ENCODE measurements at regions not wholly inside any gene's neighbourhood (a gene's known extent, or its start where the extent isn't known, plus 50 kb on each side); places are given as distances from the start of the nearest gene placed in this dataset.
"Not testable (repeated sequence)": the region's sequence is repeated elsewhere in the genome, so short reads cannot be mapped to it uniquely, and the experiment has no call there.

DNA sequence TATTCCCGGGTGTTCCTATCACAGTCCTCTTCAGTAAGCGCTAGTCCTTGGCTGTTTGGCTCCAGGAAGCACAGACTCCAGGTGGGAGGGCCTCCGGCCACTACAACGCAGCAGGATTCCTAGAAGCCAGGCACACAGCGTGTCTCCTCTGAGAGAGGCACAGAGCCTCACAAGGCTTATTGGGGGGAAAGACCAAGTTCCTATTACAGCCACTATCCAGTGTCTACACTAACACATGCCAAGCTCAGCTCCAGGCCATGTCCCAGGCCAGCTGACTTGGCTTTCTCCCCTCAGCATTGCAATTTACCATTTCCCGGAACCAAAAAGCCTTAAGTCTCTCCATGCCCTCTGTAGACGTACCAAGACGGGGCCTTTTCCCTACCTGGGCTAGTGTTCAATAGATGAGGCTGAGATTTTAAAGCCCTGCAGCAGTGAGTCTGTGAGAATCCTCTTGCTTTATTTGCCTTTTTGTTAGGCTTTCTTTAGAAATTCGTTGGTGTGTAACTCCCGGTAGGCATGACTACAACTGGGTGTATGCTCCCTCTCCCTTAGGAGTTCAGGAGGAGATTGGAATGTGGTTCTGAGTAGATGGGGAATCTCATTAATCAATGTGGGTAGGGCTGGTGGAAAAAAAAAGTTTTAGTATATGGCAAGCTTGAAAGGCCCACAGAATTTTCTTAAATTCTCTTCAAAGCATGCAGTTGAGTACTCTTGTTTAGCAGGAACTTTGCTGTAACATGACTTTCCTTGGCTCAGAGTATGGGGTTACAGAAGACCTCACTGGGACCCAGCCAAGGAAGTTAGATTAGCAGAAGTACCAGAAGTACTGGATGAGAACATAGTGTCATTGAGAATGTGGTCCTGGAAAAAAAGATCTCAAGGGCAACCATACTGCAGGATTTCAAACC lies 84.3 kb upstream of the SLC1A3 start:
- in situ Hi-C loops (cut with MboI; ENCODE audit: low sequenced_read_pairs), result no loop called here

DNA sequence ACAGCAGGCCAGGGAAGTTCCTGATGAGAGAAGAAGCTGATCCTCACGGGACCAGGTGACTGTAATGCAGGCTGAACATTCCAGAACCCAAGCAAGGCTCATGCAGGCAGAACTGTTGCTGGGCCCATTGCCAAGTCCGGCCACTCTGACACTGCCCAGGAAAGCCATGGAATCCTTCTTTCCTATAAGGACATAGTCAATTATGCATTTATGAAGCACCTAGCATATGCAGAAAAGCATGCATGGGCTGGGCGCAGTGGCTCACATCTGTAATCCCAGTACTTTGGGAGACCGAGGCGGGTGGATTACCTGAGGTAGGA lies 83.7 kb upstream of the SLC1A3 start:
- in situ Hi-C loops (cut with MboI; ENCODE audit: low sequenced_read_pairs), result no loop called here

DNA sequence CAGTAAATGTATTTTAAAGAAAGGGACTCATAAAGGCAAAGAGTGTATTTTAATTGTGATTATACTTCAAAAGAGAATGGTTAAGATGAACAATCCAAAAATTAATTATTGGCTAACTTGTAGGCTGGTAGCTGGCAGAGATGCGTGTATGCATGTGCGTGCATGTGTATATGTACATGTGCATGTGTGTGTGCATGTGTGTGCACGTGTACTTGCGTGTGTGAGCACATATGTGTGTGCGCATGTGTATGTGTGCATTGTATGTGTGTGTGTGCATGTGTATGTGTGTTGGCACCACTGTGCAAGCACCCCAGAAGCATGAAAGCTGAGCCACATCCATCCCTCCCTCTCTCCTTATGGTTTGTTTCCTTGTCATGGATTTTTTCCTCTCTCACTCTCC lies 83.0 kb upstream of the SLC1A3 start:
- in situ Hi-C loops (cut with MboI; ENCODE audit: low sequenced_read_pairs), result no loop called here

DNA sequence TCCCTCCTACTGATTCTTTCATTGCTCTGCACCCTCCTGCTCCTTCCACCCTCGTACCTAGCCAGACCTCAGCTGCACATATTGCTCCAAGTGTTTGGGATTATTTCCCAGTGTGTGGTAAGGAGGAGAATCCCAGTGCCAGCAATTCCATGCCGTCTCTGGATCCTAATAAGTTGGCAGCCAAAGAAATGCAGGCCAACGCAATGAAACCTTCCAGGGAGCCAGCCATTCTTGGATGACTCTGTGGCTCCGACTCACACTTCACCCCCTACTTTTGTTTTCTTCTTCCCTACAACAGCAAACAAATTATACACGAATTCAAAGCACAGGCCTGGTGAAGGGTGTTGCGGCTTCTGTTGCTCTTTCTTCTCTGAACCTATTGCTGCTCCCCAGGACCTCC lies 82.5 kb upstream of the SLC1A3 start:
- in situ Hi-C loops (cut with MboI; ENCODE audit: low sequenced_read_pairs), result no loop called here

DNA sequence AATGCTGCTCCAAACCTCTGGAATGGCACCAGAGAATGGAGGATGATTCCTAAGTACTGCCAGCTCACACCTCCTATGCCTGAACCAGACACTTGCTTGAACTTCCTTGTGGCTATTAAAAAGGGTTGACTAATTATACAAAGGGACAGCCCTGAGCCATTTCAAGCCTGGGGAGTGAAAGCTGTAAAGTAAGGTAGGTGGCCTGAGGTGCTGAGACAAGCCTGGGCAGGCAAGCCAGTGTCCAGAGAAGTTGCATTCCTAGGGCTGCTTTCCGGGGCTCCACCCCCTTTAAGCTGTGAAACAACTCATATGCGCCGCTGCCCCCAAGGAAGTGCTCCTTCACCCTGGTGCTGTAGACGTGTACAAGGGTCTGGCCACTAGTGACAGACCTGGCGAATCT lies 79.9 kb upstream of the SLC1A3 start:
- in situ Hi-C loops (cut with MboI; ENCODE audit: low sequenced_read_pairs), result no loop called here

DNA sequence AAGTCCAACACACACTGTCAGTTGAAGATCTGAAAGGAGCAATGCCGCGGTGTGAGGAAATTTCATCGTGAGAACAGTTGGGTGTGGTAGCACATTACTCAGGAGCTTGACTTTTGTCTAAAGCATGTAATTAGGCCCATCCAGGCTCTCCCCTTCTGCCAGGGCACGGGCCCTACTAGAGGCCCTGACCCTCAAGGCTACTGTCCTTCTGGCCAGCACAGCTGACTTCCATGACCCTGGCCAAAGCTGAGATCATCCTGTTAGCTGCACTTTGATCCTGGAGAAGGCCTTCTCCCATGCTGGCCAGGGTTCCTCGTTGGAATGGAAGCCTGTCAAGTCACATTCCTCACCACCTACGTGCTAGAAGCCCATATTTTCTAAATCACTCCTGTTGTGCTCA lies 77.8 kb upstream of the SLC1A3 start:
- in situ Hi-C loops (cut with MboI; ENCODE audit: low sequenced_read_pairs), result no loop called here

DNA sequence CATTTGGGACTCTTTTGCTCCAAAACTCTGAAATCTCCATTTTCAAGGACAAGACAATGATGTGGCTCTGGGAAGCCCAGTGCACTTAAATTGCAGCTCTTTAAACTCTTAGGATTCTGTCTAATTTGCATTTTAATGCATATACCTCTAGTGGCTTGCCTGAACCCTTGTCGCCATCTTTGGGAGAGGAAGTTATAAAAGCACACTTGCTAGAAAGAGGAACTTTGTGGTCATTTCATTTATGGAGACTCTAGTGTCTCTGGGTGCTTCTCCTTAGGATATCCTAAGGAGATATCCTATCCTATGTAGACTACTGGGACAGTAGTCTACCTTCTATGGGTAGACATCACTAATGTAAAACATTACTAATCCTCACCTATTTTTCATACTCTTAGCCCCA lies 77.3 kb upstream of the SLC1A3 start:
- in situ Hi-C loops (cut with MboI; ENCODE audit: low sequenced_read_pairs), result no loop called here

DNA sequence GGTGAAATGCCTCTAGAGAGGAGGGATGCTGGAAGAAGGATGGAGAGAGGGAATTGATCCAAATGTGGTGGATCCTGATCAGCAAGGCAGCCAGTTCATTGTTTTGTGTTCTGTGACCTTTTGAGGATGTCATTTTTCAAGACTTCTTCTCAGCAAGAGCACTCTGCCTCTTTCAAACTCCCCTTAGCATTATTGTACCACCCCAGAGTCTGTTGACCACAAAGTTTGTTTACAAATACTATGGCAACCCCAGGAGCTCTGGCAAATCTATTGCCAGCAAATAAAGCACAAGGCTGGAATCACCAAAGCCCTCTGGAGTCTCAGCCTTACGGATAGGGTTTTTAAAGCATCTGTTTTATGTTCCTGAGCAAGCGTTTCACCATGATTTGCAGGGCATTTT lies 76.2 kb upstream of the SLC1A3 start:
- in situ Hi-C loops (cut with MboI; ENCODE audit: low sequenced_read_pairs), result no loop called here

DNA sequence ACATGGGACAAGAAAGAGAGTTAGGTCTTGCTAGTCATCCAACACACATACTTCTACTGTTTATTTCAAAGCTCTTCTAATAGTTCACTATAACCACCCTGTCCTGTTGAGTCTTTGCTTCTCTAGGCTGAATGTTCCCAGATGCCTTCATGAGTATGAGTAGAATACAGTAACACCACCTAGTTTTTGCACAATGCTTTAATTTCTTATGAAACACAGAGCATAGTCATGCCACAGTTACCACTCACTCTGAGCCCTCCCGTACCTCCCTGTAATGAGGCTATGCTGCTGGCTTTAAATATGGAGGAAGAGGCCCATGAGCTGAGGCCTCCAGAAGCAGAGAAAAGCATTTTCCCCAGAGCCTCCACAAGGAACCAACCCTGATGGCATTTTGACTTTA lies 75.0 kb upstream of the SLC1A3 start:
- in situ Hi-C loops (cut with MboI; ENCODE audit: low sequenced_read_pairs), result no loop called here

DNA sequence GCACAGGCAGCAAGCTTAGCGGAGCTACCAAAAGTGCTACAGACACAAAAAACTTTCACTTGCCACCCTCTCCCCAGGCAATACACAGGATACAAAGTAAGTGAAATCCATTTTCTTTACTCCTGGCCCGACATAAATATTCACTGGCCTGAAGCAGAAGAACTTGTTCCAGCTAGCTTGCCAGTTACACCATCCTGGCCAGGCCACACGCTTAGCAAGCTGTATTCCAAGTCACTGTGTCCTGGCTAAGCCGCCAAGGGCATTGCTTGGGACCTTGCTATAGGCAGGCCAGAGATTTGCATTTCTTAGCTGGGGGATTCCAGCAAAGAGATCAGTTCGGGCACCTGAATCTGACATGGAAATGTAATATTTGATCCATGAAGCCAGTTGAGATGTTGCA lies 71.0 kb upstream of the SLC1A3 start:
- in situ Hi-C loops (cut with MboI; ENCODE audit: low sequenced_read_pairs), result no loop called here

DNA sequence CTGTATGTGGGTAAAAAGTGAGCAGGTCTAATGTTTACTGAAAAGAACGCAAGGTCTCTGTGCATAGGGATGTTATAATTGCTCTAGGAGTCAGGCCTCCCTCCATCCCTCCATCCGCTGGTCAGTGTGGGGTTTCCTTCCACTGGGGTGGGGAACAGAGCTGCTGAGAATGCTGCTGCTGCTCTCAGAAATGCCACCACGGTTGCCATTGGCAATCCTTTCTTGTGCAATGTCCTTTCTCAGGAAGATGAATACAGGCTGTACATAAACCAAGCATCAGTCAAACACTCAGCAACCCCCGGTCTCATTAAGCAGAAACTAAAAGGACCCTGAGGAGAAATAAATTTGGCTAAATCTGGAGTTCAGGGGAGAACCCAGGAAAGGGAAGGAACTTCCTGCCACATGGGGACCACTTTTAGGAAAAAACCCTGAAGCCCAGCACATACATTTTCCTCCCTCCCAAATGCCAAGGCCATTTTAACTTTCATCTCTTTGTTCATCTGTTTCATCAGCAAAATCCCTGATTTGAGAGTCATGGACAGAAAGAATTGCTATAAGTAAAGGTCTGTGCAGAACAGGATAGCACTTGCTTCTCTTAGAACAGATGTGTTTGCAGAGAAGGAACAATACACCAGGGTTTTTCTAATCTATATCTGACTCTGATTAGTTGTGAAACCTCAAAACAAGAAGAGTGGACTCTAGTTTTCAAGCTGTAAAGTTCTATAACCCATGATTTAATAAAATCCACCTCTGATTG lies 70.4 kb upstream of the SLC1A3 start:
- in situ Hi-C loops (cut with MboI; ENCODE audit: low sequenced_read_pairs), result no loop called here

DNA sequence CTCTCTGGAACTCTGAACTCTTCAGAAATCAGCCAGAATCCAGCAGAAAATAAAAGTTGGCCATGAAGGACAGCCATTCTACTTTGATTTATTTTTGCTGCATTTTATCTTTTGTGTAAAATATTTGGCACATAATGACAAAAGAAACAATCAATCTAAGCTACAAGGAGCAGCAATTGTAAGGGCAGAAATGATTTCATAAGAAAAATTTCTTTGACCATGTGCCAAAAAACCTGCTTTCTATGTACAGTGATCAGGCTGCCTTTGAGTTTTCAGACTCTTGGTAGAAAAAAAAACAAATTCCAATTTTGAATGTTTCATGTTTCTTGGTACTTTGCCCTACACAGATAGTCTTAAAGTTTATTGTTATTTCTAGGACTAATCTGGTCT lies 69.8 kb upstream of the SLC1A3 start:
- in situ Hi-C loops (cut with MboI; ENCODE audit: low sequenced_read_pairs), result no loop called here

DNA sequence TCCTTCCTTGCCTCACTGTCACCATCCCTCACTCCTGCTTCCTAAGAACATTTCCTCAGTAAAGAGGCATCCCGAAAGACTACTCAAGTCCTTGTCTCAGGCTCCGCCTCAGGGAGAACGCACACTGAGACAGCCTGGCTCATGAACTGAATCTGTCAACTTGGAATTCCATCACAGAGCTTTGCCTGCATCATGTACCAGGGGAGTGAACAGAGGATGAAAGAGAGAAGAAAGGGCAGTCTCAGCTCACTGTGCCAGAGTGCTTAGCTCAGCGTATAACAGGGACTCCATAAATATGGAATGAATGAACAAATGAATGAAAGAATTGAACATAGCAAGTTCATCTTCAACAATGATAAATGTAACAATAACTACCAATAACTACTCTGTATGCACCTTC lies 68.7 kb upstream of the SLC1A3 start:
- in situ Hi-C loops (cut with MboI; ENCODE audit: low sequenced_read_pairs), result no loop called here

DNA sequence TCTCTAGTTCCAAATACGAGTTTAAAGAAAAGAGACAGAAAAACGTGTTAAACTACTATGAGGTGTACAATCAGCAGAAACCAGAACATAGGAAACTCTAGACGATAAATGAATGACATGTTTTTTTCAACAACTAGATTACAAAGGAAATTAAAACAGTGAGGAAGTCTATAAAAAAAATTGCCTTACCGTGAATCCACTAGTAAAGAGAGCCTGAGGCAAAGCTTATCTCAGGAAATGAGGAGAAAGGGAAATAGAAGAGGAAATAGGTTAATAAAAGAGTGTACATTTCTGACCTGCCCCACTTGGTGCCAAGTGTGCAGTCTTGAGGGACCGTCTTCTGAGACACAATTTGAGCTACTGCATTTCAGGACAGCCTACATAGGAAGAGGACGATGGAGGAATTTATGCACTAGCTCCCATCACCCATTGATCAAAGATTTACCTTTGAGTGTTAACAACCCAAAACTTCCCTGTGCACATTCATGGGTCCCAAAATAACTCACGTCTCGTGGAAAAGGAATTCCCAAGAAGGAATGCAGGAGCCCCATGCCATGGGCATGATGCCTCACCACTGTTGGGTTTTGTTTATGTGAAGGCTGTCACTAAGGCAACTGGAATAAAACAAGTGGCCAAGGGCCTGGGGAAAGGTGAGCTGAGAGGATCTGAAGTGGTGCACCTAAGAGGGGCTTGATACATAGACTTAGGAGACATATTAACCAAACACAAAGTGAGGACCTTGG lies 53.6 kb upstream of the SLC1A3 start:
- in situ Hi-C loops (cut with MboI; ENCODE audit: low sequenced_read_pairs), result no loop called here

DNA sequence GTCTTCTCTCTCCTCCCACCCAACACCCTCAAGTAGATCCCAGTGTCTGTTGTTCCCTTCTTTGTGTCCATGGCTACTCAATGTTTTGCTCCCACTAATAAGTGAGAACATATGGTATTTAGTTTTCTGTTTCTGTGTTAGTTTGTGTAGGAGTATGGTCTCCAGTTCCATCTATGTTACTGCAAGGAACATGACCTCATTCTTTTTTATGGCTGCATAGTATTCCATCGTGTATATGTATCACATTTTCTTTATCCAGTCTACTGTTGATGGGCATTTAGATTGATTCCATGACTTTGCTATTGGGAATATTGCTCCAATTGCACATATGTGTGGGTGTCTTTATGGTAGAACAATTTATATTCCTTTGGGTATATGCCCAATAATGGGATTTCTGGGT lies 51.4 kb upstream of the SLC1A3 start:
- in situ Hi-C loops (cut with MboI; ENCODE audit: low sequenced_read_pairs), result not testable (repeated sequence)
